HTR-8/SVneo (cell line): ENCODE measurements at regions not wholly inside any gene's neighbourhood (a gene's known extent, or its start where the extent isn't known, plus 50 kb on each side); places are given as distances from the start of the nearest gene placed in this dataset.

Source experiments
- DNase-seq: peaks from one replicate; pipeline ENCODE4 v3.0.0; 2011; ENCODE audit warnings: low spot score, mixed read lengths; ENCODE audit not compliant: insufficient read length
- FAIRE-seq: peaks from 2 replicates; lab custom pipeline; 2011; peaks lifted over from hg19 to GRCh38; lab: Jason Lieb, UNC

GRCh38 chr2:106041150-106041549 lies 153.0 kb downstream of the UXS1 start:
- DNase-seq (no peak), FAIRE-seq (no peak)

- DNase-seq (no peak), FAIRE-seq (no peak)
These were observed 154.3 kb downstream of the UXS1 start for GRCh38 chr2:106039634-106040315.

GRCh38 chr2:106038601-106039375 lies 155.3 kb downstream of the UXS1 start:
- FAIRE-seq = no peak
- no peak for DNase-seq

GRCh38 chr2:106037932-106038331 lies 156.2 kb downstream of the UXS1 start:
- no peak for DNase-seq
- FAIRE-seq = no peak

GRCh38 chr2:106037262-106037661 lies 156.8 kb downstream of the UXS1 start:
- FAIRE-seq (no peak), DNase-seq (no peak)

- DNase-seq (no peak), FAIRE-seq (no peak)
These were observed 159.8 kb downstream of the UXS1 start for GRCh38 chr2:106034325-106034724.

- FAIRE-seq (no peak), DNase-seq (no peak)
These were observed 161.4 kb downstream of the UXS1 start for GRCh38 chr2:106032676-106033075.

- DNase-seq (no peak), FAIRE-seq (no peak)
These were observed 163.5 kb downstream of the UXS1 start for GRCh38 chr2:106030287-106031268.

- FAIRE-seq (no peak), DNase-seq (no peak)
These were observed 165.9 kb downstream of the UXS1 start for GRCh38 chr2:106028192-106028591.

GRCh38 chr2:106026271-106027190 lies 167.6 kb downstream of the UXS1 start:
- DNase-seq (no peak), FAIRE-seq (no peak)

GRCh38 chr2:106025796-106026195 lies 168.3 kb downstream of the UXS1 start:
- FAIRE-seq = no peak
- DNase-seq = no peak

GRCh38 chr2:106021662-106022028 lies 172.5 kb downstream of the UXS1 start:
- no peak for FAIRE-seq
- DNase-seq = no peak

GRCh38 chr2:106020821-106021661 lies 173.1 kb downstream of the UXS1 start:
- FAIRE-seq = no peak
- no peak for DNase-seq

- FAIRE-seq (no peak), DNase-seq (no peak)
These were observed 174.1 kb downstream of the UXS1 start for GRCh38 chr2:106020032-106020431.

GRCh38 chr2:106018141-106018540 lies 176.0 kb downstream of the UXS1 start:
- FAIRE-seq (no peak), DNase-seq (no peak)

GRCh38 chr2:106012591-106013347 lies 181.3 kb downstream of the UXS1 start:
- FAIRE-seq (no peak), DNase-seq (no peak)

GRCh38 chr2:106012001-106012590 lies 182.0 kb downstream of the UXS1 start:
- no peak for FAIRE-seq
- no peak for DNase-seq

GRCh38 chr2:106011380-106011779 lies 182.7 kb downstream of the UXS1 start:
- DNase-seq = no peak
- FAIRE-seq = no peak
